OCI-LY1 (cell line): ENCODE measurements at regions not wholly inside any gene's neighbourhood (a gene's known extent, or its start where the extent isn't known, plus 50 kb on each side); places are given as distances from the start of the nearest gene placed in this dataset.

ENCODE experiments used
- EZH2 ChIP-seq: fragments of 200-600 bp; sonication (generic), shearing (Covaris generic); IDR thresholded peaks from 2 replicates; pipeline ENCODE4 v1.8.0; 2017; ENCODE audit warnings: borderline replicate concordance, mixed run types, mild to moderate bottlenecking, antibody characterized with exemption, low read length, moderate library complexity, mixed read lengths
- TF ChIP-seq, protein P1 (sequence below): fragments of 200-600 bp; sonication (generic), shearing (Covaris generic); IDR thresholded peaks from 2 replicates; pipeline ENCODE4 v1.5.1; 2017; ENCODE audit warnings: mild to moderate bottlenecking, antibody characterized with exemption, low read length, moderate library complexity, mixed read lengths

DNA sequence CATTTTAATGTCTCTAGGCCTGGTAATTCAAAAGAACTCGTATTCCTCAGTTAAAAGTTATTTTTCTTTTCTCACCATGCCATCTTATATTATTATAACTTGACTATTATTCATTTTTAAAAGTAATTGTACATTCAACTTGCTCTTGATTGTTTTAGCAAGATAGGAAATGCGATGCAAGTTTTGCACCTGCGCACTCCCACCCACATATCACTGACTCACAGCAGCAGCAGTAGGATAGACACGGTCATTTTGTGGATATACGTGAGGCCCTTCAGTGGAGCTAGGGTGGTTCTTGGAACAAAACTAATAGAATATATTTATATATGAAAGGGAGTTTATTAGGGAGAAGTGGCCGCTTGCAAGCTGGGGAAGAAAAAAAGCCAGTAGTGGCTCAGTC is 95.5 kb upstream of the UBE3A start:
- TF ChIP-seq EZH2 = no peak
- TF ChIP-seq, protein P1, sequence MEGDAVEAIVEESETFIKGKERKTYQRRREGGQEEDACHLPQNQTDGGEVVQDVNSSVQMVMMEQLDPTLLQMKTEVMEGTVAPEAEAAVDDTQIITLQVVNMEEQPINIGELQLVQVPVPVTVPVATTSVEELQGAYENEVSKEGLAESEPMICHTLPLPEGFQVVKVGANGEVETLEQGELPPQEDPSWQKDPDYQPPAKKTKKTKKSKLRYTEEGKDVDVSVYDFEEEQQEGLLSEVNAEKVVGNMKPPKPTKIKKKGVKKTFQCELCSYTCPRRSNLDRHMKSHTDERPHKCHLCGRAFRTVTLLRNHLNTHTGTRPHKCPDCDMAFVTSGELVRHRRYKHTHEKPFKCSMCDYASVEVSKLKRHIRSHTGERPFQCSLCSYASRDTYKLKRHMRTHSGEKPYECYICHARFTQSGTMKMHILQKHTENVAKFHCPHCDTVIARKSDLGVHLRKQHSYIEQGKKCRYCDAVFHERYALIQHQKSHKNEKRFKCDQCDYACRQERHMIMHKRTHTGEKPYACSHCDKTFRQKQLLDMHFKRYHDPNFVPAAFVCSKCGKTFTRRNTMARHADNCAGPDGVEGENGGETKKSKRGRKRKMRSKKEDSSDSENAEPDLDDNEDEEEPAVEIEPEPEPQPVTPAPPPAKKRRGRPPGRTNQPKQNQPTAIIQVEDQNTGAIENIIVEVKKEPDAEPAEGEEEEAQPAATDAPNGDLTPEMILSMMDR = no peak
